Dermis blood vessel endothelial cell (primary cell): ENCODE measurements at regions not wholly inside any gene's neighbourhood (a gene's known extent, or its start where the extent isn't known, plus 50 kb on each side); places are given as distances from the start of the nearest gene placed in this dataset.
A peak's percentile ranks its signal among the peaks of the same experiment; 100 is the strongest.

Experiments used
- DNase-seq: peaks from one replicate; pipeline ENCODE4 v3.0.0; 2010

DNA sequence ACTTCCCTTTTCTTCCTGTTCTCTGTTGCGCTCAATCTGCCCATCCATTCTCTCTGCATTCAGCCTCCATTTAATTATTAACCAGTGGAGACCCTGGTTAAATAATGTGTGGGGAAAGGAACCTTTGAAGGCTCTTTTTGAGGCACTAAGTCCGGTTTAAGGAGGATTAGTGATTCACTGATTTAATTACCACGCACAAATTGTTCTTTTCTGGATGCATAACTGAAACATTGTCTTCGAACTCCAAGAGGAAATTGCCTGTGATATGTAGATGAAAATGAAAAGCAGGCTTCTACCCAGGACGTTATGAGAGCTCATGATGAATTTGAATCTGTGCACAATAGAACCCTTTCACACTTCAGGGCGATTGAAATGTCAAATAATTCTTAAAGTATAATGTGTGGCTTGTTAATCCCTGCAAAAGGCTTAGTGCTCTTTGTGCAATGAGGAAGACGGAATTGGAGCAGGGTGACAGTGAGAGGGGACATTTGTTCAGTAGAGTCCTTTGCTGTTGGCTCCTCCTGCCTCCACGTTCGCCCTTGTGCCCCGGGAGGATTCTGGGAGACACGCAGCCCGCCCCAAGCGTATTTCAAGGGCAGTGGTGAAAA lies 51.1 kb upstream of the ZNF236 start:
- DNase-seq = no peak

DNA sequence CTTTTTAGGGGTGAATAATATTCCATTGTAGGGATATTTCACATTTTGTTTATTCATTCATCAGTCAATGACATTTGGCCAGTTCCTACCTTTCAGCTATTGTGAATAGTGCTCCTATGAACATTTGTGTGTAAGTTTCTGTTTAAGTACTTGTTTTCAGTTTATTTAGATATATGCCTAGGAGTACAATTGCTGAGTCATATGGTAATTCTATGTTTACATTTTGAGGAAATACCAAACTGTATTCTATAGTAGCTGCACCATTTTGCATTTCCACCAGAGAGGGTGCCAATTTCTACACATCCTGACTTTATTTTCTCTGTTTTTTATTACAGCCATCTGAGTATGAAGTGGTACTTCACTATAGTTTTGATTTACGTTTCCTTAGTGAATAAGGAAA lies 54.4 kb upstream of the ZNF236 start:
- no peak for DNase-seq

DNA sequence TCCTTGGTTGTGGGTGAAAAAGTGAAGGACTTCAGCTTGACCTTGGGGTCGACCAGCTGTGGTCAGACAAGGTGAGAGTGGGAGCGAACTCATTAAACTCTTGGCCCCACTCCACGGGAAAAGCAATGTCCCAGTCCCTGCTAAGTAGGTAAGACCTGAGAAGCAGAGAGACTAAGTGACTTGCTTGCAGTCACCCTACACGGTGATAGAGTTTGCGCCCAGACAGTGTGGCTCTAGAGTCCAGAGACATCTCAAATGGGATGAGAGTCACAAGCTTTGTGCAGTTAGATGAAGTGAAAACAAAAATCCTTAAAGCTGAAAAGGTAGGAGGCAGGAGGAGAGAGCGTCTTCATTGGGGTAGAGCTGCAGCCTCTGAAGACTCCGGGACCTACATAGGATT lies 55.9 kb upstream of the ZNF236 start:
- DNase-seq = no peak

DNA sequence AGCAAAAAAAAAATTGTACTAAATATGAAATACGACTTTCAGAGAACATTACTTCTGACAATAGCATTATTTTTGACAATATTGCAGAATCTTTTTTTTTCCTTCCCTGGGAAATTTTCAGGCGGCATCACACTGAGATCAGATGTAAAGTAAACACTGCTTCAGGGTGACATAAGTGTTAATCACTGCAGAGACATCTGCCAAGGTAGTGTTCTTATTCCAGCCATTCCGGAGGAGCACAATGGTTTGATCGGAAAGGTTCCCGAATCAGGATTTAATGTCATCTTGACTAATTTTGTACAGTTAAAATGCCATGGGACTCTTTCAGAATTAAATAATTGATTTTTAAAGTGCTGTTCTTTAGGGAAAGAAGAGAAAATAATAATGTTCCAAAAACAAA lies 56.7 kb upstream of the ZNF236 start:
- peak; percentile 14 for DNase-seq

DNA sequence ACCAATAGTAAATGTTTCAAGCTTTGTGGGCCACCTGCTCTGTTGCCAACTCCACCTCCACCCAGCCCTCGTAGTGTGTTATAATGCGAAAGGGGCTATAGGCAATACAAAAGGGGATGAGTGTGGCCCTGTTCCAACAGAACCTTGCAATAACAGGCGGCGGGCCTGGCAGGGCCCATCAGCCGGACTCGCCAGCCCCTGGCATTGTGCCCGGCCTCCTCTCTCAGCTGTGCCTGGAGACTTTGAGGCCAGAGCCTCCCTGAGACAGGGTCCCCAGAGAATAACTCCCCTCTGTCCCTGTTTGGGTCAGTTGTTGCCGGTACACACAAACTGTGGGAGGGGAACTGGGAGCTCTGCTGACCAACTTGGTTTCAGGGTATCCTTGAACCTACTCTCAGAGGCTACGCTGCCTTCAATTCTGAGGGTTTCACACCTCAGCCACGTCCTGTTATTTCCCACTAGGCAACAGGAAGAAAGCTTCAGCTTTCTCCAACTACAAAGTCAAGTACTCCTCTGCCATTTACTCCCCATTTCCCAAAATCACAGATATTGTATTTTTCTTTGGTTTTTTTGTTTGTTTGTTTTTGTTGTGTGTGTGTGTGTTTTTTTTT lies 58.0 kb upstream of the ZNF236 start:
- no peak for DNase-seq

DNA sequence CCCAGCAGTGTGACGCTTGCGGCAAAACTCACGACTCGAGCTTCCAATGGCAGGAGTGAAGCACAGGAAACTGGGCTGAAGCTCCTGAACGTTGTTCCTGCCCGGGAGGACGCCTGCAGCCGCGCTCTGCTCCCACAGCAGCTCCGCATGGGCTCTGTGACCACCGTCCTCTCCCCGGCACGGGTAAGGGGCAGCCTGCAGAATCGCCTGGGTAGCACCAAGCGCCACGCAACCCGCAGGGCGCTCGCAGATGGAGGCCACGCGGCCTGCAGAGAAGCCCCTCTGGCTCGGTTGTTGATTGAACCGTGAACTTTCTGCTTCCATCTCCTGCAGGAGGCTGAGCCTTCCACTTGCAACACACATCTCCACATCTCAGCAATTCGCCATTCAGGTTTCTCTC lies 63.3 kb upstream of the ZNF236 start:
- DNase-seq = no peak

DNA sequence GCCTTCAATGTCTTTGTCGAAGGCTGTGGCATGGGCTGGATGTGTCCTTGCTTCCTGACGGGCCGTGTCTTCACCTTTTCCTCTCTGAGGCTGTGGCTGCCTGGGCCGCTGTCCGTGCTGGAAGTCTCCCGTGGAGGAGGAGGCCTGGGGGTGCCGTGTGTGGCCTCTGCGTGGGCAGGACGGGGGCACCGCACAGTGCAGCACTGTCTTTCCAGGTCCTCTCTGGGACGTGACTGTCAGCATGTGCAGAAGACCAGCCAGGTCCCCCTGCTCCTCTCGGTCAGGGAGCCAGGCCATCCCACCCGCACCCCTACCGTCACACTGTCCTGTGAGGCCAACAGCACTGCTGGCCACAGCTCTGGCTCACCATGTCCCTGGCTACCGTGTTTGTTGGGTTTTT lies 64.4 kb upstream of the ZNF236 start:
- no peak for DNase-seq

DNA sequence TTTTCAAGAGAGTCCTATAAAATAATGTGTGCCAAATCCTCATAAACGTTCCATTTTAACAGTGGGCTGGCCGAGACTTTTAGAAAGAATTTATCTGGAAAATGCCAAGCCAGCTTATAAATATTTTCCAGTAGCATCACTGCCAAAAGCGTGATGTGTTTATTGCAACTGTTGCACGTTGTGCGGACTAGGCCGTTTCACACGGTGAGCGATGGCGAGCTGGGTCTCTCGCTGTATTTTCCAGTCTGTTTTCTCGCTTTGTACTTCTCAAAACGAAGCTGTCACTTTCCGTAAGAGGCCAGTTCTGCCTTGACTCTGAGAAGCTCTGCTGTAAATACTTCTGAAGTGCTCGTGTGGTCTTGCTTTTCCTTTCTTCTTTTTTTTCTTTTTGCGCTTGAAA lies 65.0 kb upstream of the ZNF236 start:
- no peak for DNase-seq

DNA sequence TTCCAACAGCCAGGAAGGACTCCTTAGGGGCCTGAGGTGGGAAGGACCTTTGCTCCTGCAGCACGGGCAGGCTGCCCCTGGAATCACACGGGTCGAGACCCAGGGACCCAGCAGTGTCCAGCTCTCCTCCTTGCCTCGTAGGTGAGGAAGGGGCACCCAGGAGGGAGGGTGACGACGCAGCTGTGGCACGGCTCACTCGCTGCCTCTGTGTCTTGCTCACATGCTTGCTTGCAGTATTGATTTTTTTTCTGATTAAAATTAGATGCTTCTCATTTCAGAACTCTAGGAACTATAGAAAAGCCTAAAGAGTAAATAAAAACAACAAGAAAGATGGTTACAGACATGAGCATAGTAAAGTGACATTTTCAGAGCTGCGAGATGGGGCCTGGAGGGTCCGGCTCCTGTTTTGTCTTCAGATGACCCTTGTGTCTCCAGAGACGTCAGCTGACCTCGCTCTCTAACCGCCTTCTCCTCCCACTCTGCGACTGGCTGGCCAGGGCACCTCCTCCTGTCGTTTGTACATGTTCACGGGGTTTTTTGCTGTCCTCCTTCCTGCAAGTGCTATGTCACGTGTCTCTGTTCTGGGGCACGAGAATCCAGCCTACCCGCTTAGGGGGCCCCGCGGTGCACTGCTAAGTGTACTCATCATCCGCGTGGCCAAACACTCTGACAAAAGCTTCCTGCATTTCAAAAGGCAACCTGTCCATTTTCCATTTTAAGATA lies 65.7 kb upstream of the ZNF236 start:
- no peak for DNase-seq

DNA sequence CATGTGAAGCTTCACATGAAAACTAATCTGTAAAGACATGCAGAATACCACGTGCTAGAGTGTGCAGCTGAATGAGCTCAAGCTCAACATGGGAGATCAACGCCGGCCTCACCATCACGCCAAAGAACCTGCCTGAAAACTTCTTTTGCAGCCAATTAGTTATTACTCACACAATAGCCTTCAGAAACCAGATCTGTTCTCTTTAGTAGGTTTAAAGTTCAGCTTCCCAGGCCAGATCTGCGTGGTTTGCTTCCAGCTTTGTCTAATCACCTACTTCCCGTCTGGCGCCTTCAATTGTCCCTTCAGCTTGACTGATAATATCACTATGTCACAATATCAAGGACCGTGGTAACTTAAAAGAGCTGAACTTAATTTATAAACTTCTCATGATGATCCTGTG lies 68.0 kb upstream of the ZNF236 start:
- no peak for DNase-seq

DNA sequence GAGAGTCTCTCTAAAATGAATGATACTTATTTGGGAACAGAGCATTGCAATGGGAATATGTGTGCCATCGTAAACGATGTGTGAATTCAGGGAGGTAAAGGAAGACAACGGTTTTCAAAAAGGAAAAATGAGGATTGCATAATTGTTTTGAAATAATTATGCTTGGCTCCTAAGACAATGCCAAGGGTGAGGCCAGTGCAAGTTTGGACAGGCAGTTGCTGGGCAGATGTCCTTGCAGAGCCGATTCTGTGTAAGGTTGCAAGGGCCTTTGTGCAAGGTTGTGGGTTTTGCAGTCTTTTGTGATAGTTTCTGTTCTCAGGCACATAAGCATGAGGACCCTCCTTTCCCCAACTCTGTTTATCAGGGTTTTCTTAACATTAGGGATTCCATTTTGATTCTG lies 70.0 kb upstream of the ZNF236 start:
- no peak for DNase-seq

DNA sequence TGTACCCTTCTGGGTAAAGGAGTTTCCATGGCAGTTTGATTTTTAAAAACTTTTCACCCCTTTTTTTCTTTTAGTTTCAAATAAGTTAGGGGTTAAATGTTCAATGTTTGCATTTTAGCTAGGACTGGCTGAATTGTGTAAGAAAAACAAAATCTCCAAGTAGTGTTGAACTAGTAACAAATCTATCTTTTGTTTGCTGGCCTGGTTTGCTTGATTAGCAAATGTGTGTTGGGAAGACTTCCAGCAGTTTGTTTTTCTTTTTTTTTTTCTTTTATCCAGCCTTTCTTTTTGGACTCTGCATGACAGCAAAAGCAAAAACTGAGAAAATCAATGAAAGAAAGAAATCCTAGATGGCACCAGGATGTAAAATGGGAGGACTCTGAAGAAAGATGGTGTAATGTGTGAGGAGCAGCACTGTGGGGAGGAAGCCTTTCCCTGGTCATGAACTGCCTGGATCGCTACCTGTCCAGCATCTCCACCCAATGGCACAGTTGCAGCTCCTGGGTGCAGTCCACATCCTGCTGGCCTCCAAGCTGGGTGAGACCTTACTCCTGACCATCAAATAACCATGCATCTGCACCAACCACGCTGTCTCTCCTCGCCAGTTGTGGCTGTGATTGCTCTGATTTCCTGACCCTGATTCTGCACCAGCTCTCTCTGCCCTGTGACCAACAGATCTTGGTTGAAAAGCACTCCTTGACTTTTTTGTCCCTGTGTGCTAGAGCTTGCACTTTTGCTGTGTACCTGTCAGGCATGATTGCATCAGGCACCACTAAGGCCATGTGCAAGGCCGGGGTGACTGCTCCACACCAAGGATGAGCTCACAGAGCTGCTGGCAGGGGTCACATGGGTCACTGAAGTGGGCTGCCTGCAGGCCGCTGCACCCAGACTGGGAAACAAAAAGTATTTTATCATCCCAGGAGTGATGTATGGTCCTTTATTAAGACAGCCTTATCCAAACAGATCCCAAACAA lies 71.2 kb upstream of the ZNF236 start:
- no peak for DNase-seq

DNA sequence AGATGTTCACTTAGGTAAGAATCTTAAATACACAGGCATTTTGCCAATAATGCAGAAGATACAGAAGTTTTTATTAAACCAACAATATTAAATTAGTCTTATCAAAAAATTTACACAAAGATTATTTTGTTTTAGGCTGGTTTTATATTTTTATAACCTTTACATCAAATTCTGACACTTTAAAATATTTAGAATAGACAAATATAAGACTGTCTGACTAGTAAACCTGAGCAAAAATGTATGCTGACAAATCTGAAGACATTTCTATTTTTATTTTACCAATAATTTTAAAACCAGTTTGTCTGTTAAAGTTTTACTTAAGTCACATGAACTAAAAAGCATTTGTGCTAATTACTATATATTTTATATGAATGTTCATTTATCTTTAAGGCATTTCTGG lies 72.1 kb upstream of the ZNF236 start:
- DNase-seq = no peak

DNA sequence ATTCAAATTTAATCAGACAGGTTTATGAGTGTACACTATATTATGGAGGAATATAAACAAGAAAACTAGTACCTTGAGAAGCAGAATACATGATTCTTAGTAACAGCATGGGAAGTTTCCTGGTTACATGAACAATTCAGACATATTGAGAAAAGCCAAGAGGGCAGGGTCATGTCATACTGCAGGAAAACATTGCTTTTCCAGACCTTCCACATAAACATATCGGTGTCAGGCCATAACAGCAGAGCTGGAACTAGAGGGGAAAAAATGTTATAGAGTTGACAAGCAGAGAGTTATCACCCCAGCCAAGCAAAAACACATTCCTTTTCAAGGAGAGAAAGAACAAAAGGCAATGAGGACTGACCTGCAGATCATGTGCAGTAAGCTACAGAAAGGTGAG lies 74.7 kb upstream of the ZNF236 start:
- peak; percentile 4 for DNase-seq

DNA sequence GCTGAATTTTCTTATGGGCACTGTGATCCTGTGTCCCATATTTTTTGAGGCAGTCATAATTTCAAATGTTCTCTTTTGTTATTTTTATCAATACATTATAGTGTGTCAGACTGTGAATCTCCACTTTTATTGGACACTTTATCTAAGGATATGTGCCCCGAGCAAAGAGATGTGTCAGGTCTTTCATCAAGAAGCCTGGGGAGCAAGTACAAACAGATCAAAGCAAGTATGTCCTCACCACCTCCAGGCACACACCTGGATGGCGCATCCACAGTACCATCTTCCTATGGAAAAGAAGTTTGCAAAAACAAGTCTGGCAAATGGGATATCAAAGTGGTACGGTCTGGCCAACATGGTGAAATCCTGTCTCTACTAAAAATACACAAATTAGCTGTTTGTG lies 81.0 kb upstream of the ZNF236 start:
- no peak for DNase-seq

DNA sequence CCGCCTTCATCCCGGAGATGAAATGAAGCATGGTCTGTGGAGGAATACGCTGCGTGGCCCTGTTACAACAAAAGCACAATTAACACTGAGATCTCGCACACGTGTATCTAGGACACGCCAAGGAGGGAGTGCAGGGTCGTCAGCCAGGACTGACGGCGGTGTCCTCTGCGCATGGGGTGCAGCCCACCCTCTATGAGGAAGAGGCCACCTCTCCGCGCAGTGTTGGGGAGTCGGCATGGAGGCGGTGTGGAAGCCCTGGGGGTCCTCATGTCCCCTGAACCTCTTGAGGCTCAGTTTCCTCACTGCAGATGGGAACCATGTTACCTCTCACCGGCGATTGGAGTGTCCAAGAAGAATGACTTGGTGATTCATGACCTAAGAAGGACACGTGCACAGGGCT lies 86.0 kb upstream of the ZNF236 start:
- no peak for DNase-seq

DNA sequence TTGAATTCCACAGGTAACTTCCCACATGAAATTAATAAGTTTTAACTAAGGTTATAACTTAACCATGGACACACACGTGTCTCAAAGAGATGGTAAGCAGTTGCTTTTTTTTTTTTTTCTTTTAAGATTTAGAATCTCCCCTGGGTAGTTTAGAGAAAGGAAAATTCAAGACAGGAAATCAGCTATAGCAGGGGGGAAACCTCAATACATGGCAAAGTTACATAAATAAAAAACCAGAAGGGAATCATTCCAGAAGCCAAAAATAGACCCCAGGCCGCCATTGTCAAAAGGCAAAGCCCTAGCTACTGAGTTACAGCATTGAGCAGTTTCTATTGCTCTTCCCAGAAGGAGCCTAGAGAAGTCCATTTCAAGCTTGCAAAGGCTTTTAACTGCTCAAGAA lies 91.5 kb upstream of the ZNF236 start:
- DNase-seq = no peak

DNA sequence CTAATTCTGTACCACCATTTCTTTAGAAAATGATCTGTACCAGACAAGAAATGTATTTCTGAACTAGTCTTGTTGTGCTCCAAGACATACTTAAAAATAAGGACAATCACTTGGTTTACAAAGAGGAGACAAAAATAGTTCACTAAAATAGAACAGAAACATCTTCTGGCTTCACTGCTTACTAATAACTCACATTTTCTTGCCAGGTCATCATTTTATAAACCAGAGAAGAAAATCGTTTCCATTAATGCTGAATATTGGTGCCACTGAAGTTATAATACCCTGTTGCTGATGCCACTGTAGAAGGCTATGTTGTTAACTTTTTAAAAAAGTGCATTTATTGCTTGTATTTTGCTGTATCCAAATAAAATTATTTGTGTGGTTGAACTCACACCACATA lies 94.8 kb upstream of the ZNF236 start:
- DNase-seq = no peak

DNA sequence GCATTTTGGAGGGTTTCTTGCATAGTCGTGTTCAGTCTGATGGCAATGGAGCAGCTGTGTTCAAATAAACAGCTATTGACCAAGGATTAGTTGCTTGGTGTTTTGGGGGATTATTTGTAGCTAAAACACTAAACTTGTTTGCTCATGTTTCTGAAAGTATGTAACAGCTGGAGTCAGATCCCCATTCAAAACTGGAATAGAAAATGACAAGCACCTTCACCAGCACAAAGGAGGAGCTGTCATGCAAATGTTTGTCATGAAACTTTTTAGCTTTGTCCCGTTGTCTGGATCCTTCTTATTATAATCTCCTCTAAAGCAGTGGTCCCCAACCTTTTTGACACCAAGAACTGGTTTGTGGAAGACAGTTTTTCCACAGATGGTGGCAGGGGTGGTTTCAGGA lies 96.9 kb upstream of the ZNF236 start:
- no peak for DNase-seq

DNA sequence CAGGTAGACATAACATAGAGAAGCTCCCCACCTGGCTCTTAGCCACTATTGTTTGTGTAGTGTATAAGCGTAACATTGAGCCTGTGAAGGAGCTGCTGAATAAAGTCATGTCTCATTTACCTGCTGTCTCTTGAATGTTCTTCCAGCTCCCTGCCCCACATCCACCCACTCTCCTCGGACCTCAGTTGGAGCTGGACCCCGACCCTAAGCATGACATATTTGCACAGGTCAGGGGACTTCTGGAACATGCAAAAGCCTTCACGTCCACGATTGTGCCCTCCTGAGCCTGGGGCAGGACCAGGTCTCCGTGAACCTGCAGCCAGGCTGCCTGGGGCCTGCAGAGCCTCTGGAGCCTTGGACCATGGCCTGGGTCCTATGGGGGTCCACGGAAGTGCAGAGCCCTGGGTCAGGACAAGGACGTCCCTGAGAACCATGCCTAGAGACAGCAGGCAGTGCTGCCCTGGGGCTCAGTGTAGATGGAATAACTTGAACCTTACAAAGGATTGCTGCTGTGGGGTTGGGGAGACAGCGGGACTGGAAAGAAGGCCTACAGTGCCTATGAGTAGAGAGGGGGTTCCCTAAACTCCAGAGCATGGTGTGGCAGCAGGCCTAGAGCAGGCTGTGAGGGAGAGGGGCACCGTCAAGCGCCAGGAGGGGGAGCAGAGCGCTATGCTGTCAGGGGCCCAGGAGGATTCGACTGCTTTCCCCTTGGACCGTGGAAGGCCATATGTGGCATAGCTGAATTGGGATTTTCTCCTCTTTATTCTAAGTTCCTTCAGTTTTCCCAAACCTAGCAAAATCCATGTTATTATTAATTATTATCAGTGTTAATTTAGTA lies 99.9 kb upstream of the ZNF236 start:
- DNase-seq = no peak

DNA sequence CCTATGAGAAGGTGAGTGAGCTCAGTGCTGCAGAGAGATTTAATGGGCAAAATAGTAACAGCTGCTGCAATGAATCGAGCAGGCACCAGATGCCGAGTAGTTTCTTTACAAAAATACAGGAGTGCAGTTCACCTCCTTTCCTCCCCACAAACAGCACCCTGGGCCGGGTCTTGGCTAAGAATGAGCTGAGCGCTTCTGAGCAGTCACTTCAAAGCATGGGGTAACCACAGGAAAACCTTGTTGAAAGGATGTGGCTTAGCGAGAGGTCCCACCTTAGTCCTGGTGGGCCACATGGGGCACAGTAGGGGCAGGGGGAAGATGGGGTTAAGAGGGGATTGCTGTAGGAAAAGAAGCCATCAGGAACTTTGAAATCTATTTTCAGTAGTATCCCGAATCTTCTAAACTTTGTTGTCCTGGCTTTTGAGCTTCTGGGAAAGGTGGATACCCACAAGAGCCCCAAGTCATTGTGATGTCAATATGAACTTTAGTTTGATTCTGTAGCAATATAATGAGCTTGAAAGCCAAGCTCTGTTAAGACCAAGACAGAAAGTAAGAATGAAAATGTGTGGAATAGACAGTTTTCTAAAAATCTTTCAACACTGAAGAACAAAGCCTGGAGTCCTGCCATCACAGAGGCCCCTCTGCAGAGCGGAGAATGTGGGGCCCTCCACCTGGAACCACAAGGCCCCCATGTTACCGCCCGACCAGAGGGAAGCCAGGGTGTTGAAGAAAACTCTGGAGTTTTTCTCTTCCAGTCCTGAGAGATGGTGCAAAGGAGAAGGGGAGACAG lies 101.0 kb upstream of the ZNF236 start:
- DNase-seq = no peak

DNA sequence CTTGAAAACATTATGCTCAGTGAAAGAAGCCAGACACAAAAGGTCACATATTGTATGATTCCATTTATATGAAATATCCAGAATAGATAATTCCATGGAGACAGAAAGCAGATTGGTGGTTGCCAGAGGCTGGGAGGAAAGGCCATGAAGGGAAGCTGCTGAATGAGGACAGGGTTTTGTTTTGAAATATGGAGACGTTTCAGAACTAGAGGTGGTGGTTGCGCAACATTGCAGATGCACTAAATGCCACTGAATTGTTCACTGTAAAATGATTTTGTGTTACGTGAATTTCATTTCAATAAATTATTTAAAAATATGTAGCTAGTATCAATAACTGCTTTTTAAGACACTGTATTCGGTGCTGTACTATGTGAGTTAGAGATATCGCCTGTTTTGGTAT lies 101.7 kb upstream of the ZNF236 start:
- no peak for DNase-seq
